ENCODE measurements at regions not wholly inside any gene's neighbourhood (a gene's known extent, or its start where the extent isn't known, plus 50 kb on each side); places are given as distances from the start of the nearest gene placed in this dataset.

- no peak overlapping the region for H3K4me3 ChIP-seq (ENCODE audit: low read depth, low read length)
These were observed 271.1 kb upstream of the TNRC6C start for GRCh38 chr17:77687417-77687816.

GRCh38 chr17:77687921-77688320, 270.6 kb upstream of the TNRC6C start:
- no peak overlapping the region for H3K4me3 ChIP-seq (ENCODE audit: low read depth, low read length)

GRCh38 chr17:77688369-77688768, 270.1 kb upstream of the TNRC6C start:
- H3K4me3 ChIP-seq (ENCODE audit: low read depth, low read length), result no peak overlapping the region

GRCh38 chr17:77690271-77691161, 268.0 kb upstream of the TNRC6C start:
- H3K4me3 ChIP-seq (ENCODE audit: low read depth, low read length), result no peak overlapping the region

- H3K4me3 ChIP-seq (ENCODE audit: low read depth, low read length), result no peak overlapping the region
These were observed 267.1 kb upstream of the TNRC6C start for GRCh38 chr17:77691216-77692085.

GRCh38 chr17:77692571-77693161, 265.8 kb upstream of the TNRC6C start:
- no peak overlapping the region for H3K4me3 ChIP-seq (ENCODE audit: low read depth, low read length)

GRCh38 chr17:77693301-77693700, 265.2 kb upstream of the TNRC6C start:
- H3K4me3 ChIP-seq (ENCODE audit: low read depth, low read length), result no peak overlapping the region

- no peak overlapping the region for H3K4me3 ChIP-seq (ENCODE audit: low read depth, low read length)
These were observed 264.7 kb upstream of the TNRC6C start for GRCh38 chr17:77693776-77694175.

GRCh38 chr17:77694391-77695363, 263.8 kb upstream of the TNRC6C start:
- H3K4me3 ChIP-seq (ENCODE audit: low read depth, low read length), result no peak overlapping the region

GRCh38 chr17:77695386-77695785, 263.1 kb upstream of the TNRC6C start:
- no peak overlapping the region for H3K4me3 ChIP-seq (ENCODE audit: low read depth, low read length)

GRCh38 chr17:77696151-77696720, 262.3 kb upstream of the TNRC6C start:
- peak overlapping the region; percentile 0 for H3K4me3 ChIP-seq (ENCODE audit: low read depth, low read length)

- H3K4me3 ChIP-seq (ENCODE audit: low read depth, low read length), result peak overlapping the region; percentile 0
These were observed 261.6 kb upstream of the TNRC6C start for GRCh38 chr17:77696721-77697460.

- no peak overlapping the region for H3K4me3 ChIP-seq (ENCODE audit: low read depth, low read length)
These were observed 260.8 kb upstream of the TNRC6C start for GRCh38 chr17:77697480-77698400.

GRCh38 chr17:77698903-77699623, 259.4 kb upstream of the TNRC6C start:
- no peak overlapping the region for H3K4me3 ChIP-seq (ENCODE audit: low read depth, low read length)

- no peak overlapping the region for H3K4me3 ChIP-seq (ENCODE audit: low read depth, low read length)
These were observed 258.2 kb upstream of the TNRC6C start for GRCh38 chr17:77700165-77700881.

- H3K4me3 ChIP-seq (ENCODE audit: low read depth, low read length), result no peak overlapping the region
These were observed 256.5 kb upstream of the TNRC6C start for GRCh38 chr17:77701996-77702395.
